ENCODE measurements at regions not wholly inside any gene's neighbourhood (a gene's known extent, or its start where the extent isn't known, plus 50 kb on each side); places are given as distances from the start of the nearest gene placed in this dataset.

GRCh38 chr9:124197177-124198095 is 60.3 kb upstream of the NEK6 start:
- Histone ChIP-seq H3K4me1 (ENCODE audit: insufficient read depth, poor library complexity, severe bottlenecking) (no peaks in the 10 kb centered on the region), H3K4me3 (ENCODE audit: severe bottlenecking) (no peak overlapping the region), H3K9me3 (ENCODE audit: severe bottlenecking) (no peaks in the 10 kb centered on the region), H3K36me3 (ENCODE audit: low read depth) (no peaks in the 10 kb centered on the region), H3K27ac (ENCODE audit: poor library complexity, severe bottlenecking) (no peak overlapping the region), H3K27me3 (ENCODE audit: insufficient read depth, poor library complexity, severe bottlenecking) (no peaks in the 10 kb centered on the region)
- no peak for TF ChIP-seq CTCF (IDR thresholded peaks at IDR 0.05; ENCODE audit: poor library complexity, severe bottlenecking)
- no peak for DNase-seq (ENCODE audit: low spot score)
- ATAC-seq (ENCODE audit: low read depth) = no peak

GRCh38 chr9:124198331-124198730 is 59.4 kb upstream of the NEK6 start:
- TF ChIP-seq CTCF (IDR thresholded peaks at IDR 0.05; ENCODE audit: poor library complexity, severe bottlenecking) = no peak
- H3K4me1 ChIP-seq (ENCODE audit: insufficient read depth, poor library complexity, severe bottlenecking) = no peaks in the 10 kb centered on the region
- H3K27me3 ChIP-seq (ENCODE audit: insufficient read depth, poor library complexity, severe bottlenecking) = no peaks in the 10 kb centered on the region
- ATAC-seq (ENCODE audit: low read depth) (no peak), DNase-seq (ENCODE audit: low spot score) (no peak)
- no peak overlapping the region for H3K27ac ChIP-seq (ENCODE audit: poor library complexity, severe bottlenecking)
- H3K4me3 ChIP-seq (ENCODE audit: severe bottlenecking) = no peak overlapping the region
- no peaks in the 10 kb centered on the region for H3K9me3 ChIP-seq (ENCODE audit: severe bottlenecking)
- H3K36me3 ChIP-seq (ENCODE audit: low read depth) = no peaks in the 10 kb centered on the region

- Histone ChIP-seq H3K27me3 (ENCODE audit: insufficient read depth, poor library complexity, severe bottlenecking) (no peaks in the 10 kb centered on the region), H3K4me3 (ENCODE audit: severe bottlenecking) (no peak overlapping the region), H3K4me1 (ENCODE audit: insufficient read depth, poor library complexity, severe bottlenecking) (no peaks in the 10 kb centered on the region), H3K27ac (ENCODE audit: poor library complexity, severe bottlenecking) (no peak overlapping the region), H3K9me3 (ENCODE audit: severe bottlenecking) (no peaks in the 10 kb centered on the region), H3K36me3 (ENCODE audit: low read depth) (no peaks in the 10 kb centered on the region)
- TF ChIP-seq CTCF (IDR thresholded peaks at IDR 0.05; ENCODE audit: poor library complexity, severe bottlenecking) = no peak
- ATAC-seq (ENCODE audit: low read depth) (no peak), DNase-seq (ENCODE audit: low spot score) (no peak)
Measured at GRCh38 chr9:124198948-124199347, 58.8 kb upstream of the NEK6 start.

- no peak for ATAC-seq (ENCODE audit: low read depth)
- DNase-seq (ENCODE audit: low spot score) = no peak
Measured at GRCh38 chr9:124199474-124199873, 58.3 kb upstream of the NEK6 start.

More at GRCh38 chr9:124199474-124199873, 58.3 kb upstream of the NEK6 start:
- Histone ChIP-seq H3K27ac (ENCODE audit: poor library complexity, severe bottlenecking) (no peak overlapping the region), H3K36me3 (ENCODE audit: low read depth) (no peaks in the 10 kb centered on the region), H3K9me3 (ENCODE audit: severe bottlenecking) (no peaks in the 10 kb centered on the region), H3K4me3 (ENCODE audit: severe bottlenecking) (no peak overlapping the region), H3K27me3 (ENCODE audit: insufficient read depth, poor library complexity, severe bottlenecking) (no peaks in the 10 kb centered on the region), H3K4me1 (ENCODE audit: insufficient read depth, poor library complexity, severe bottlenecking) (no peaks in the 10 kb centered on the region)
- no peak for TF ChIP-seq CTCF (IDR thresholded peaks at IDR 0.05; ENCODE audit: poor library complexity, severe bottlenecking)

All from RWPE2 (cell line).